ENCODE measurements at regions not wholly inside any gene's neighbourhood (a gene's known extent, or its start where the extent isn't known, plus 50 kb on each side); places are given as distances from the start of the nearest gene placed in this dataset.

- Histone ChIP-seq H3K4me3 (ENCODE audit: low read depth, low read length) (no peak overlapping the region), H3K36me3 (ENCODE audit: control insufficient read depth in 2 of 2, insufficient read depth in 1 of 2, low read length in 2 of 2) (no peaks in the 10 kb centered on the region), H3K4me1 (ENCODE audit: control insufficient read depth, insufficient read depth, low read length) (no peaks in the 10 kb centered on the region), H3K27ac (ENCODE audit: extremely low read depth, low read depth, low read length) (no peak overlapping the region), H3K9me3 (ENCODE audit: control insufficient read depth, insufficient read depth, low read depth, low read length) (no peaks in the 10 kb centered on the region)
- CTCF ChIA-PET, result interaction anchor here (0.8 to 2.2 kb wide), 3 partner anchors 10 to 14 kb away, joined by 3 to 8 read pairs (median 3); no protein-coding TSS in a partner anchor
- POLR2A ChIA-PET, result no interaction called here
- TF ChIP-seq FEZF1 (tag by site-specific recombination; IDR thresholded peaks at IDR 0.05), result no peak
- no peak for TF ChIP-seq BCL11B (tag by site-specific recombination; IDR thresholded peaks at IDR 0.05; ENCODE audit: low read depth)
- no peak for TF ChIP-seq ZBTB11 (tag by site-specific recombination; conservative IDR thresholded peaks at IDR 0.05; ENCODE audit: low read depth)
- no peak for TF ChIP-seq ZNF274 (IDR thresholded peaks at IDR 0.05; ENCODE audit: low read length)
- TF ChIP-seq ZNF274 (tag by site-specific recombination; IDR thresholded peaks at IDR 0.05; ENCODE audit: borderline replicate concordance), result no peak
- no peak for TF ChIP-seq ZSCAN23 (tag by site-specific recombination; IDR thresholded peaks at IDR 0.05)
- no peak for TF ChIP-seq ZNF473 (tag by site-specific recombination; IDR thresholded peaks at IDR 0.05)
- no peak for TF ChIP-seq SCRT1 (tag by site-specific recombination; IDR thresholded peaks at IDR 0.05; ENCODE audit: borderline replicate concordance)
- TF ChIP-seq, protein P1, sequence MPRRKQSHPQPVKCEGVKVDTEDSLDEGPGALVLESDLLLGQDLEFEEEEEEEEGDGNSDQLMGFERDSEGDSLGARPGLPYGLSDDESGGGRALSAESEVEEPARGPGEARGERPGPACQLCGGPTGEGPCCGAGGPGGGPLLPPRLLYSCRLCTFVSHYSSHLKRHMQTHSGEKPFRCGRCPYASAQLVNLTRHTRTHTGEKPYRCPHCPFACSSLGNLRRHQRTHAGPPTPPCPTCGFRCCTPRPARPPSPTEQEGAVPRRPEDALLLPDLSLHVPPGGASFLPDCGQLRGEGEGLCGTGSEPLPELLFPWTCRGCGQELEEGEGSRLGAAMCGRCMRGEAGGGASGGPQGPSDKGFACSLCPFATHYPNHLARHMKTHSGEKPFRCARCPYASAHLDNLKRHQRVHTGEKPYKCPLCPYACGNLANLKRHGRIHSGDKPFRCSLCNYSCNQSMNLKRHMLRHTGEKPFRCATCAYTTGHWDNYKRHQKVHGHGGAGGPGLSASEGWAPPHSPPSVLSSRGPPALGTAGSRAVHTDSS (tag by site-specific recombination; IDR thresholded peaks at IDR 0.05), result no peak
- TF ChIP-seq ZNF514 (tag by site-specific recombination; IDR thresholded peaks at IDR 0.05), result no peak
- no peak for TF ChIP-seq ZNF488 (tag by site-specific recombination; IDR thresholded peaks at IDR 0.05)
- TF ChIP-seq ZNF24 (tag by site-specific recombination; IDR thresholded peaks at IDR 0.05), result no peak
- TF ChIP-seq ZNF416 (tag by site-specific recombination; IDR thresholded peaks at IDR 0.05), result no peak
- no peak for TF ChIP-seq ZNF324 (tag by site-specific recombination; IDR thresholded peaks at IDR 0.05)
- no peak for TF ChIP-seq ZSCAN5A (tag by site-specific recombination; IDR thresholded peaks at IDR 0.05)
- no peak for TF ChIP-seq OVOL3 (tag by site-specific recombination; IDR thresholded peaks at IDR 0.05)
- TF ChIP-seq ZNF132 (tag by site-specific recombination; IDR thresholded peaks at IDR 0.05; ENCODE audit: borderline replicate concordance), result no peak
- TF ChIP-seq ZNF704 (tag by site-specific recombination; IDR thresholded peaks at IDR 0.05), result no peak
- TF ChIP-seq GLI2 (tag by site-specific recombination; IDR thresholded peaks at IDR 0.05; ENCODE audit: borderline replicate concordance, low read depth), result no peak
- no peak for TF ChIP-seq ZNF37A (tag by site-specific recombination; IDR thresholded peaks at IDR 0.05)
- no peak for TF ChIP-seq REST (tag by site-specific recombination; IDR thresholded peaks at IDR 0.05)
These were observed 199.4 kb downstream of the LYPLAL1 start for GRCh38 chr1:219372916-219373615.
